Astrocyte of the cerebellum (primary cell): ENCODE measurements at regions not wholly inside any gene's neighbourhood (a gene's known extent, or its start where the extent isn't known, plus 50 kb on each side); places are given as distances from the start of the nearest gene placed in this dataset.
A peak's percentile ranks its signal among the peaks of the same experiment; 100 is the strongest.

ENCODE experiments used
- DNase-seq: peaks from one replicate; pipeline ENCODE4 v3.0.0-alpha.2; 2011; ENCODE audit warnings: low read depth
- H3K4me3 ChIP-seq: 2 replicates; pipeline ENCODE4 v1.5.1; 2011; ENCODE audit warnings: mild to moderate bottlenecking, low read depth, low read length, moderate library complexity
- in situ Hi-C: cut with HindIII; loops from 2 replicates; pipeline ENCODE4 v1.10.0; 2017; ENCODE audit warnings: low sequenced_read_pairs
- TF ChIP-seq, protein P1 (sequence below): IDR thresholded peaks from 2 replicates; pipeline ENCODE4 v1.5.1; 2012; ENCODE audit warnings: low read length, low read depth, moderate library complexity, mild to moderate bottlenecking; ENCODE audit errors: missing control alignments

DNA sequence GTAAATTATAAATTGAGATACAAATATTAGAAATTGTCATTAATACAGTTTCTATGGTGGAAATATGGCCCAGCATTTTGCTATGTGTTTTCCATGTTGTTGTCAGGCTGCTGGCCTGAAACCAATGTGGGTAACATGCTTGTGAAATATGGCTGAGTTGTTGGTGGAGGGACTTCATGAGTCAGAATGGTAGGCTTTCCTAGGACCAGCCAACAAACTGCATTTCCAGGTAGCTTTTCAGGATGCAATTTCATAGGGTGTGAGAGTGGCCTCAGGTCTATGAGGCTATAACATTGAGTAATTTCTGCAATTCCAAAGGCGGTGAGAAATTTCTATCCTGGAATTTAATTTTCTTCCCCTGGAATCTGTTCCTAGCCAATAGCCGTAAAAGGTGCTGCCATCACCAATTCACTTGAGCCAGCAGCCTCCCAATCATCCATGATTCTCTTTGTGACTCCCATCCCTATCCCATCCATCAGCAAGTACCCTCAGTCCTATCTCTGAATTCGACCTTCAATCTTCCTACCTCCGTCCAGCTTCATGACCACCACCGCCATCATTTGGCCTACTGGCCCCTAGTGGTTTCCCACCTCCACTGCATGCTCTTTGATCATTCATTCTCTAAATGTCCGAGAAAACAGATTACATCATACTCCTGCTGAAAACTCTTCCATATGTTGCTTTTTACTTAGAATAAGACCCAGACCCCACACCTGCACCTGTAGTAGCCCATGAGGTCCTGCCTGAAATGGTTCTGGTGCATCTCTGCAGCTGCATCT, 276.6 kb upstream of the CFAP20DC start:
- in situ Hi-C loops = no loop called here
- H3K4me3 ChIP-seq = no peak overlapping the region
- TF ChIP-seq, protein P1, sequence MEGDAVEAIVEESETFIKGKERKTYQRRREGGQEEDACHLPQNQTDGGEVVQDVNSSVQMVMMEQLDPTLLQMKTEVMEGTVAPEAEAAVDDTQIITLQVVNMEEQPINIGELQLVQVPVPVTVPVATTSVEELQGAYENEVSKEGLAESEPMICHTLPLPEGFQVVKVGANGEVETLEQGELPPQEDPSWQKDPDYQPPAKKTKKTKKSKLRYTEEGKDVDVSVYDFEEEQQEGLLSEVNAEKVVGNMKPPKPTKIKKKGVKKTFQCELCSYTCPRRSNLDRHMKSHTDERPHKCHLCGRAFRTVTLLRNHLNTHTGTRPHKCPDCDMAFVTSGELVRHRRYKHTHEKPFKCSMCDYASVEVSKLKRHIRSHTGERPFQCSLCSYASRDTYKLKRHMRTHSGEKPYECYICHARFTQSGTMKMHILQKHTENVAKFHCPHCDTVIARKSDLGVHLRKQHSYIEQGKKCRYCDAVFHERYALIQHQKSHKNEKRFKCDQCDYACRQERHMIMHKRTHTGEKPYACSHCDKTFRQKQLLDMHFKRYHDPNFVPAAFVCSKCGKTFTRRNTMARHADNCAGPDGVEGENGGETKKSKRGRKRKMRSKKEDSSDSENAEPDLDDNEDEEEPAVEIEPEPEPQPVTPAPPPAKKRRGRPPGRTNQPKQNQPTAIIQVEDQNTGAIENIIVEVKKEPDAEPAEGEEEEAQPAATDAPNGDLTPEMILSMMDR = peak; percentile 33
- no peak for DNase-seq

GRCh38 chr3:59321881-59322540, 272.2 kb upstream of the CFAP20DC start:
- TF ChIP-seq, protein P1 = no peak
- peak; percentile 27 for DNase-seq
- in situ Hi-C loops = no loop called here
- no peak overlapping the region for H3K4me3 ChIP-seq

DNA sequence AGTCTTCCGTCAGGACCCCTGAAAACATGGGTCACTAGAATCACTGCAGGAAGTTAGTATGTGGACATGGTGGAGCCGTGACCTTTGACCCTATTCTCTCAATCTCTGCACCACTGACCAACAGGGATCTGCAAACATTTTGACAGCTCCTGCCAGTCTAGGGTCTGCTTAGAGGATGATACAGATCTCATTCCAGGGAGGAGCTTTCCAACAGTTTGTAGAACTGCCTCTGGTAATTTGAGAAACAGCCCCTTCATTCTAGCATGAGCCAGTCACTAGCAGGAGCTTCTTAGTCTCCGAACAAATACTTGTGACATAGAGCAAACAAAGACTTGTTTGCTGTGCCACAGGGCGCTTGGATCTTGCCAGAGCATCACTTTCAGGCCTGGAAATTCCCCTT, 270.3 kb upstream of the CFAP20DC start:
- TF ChIP-seq, protein P1 = no peak
- no peak overlapping the region for H3K4me3 ChIP-seq
- in situ Hi-C loops = no loop called here
- no peak for DNase-seq

GRCh38 chr3:59319442-59319841, 269.6 kb upstream of the CFAP20DC start:
- in situ Hi-C loops = no loop called here
- TF ChIP-seq, protein P1 = no peak
- DNase-seq = no peak
- H3K4me3 ChIP-seq = no peak overlapping the region

GRCh38 chr3:59318881-59319280, 269.1 kb upstream of the CFAP20DC start:
- in situ Hi-C loops = no loop called here
- no peak overlapping the region for H3K4me3 ChIP-seq
- no peak for DNase-seq
- TF ChIP-seq, protein P1 = no peak

DNA sequence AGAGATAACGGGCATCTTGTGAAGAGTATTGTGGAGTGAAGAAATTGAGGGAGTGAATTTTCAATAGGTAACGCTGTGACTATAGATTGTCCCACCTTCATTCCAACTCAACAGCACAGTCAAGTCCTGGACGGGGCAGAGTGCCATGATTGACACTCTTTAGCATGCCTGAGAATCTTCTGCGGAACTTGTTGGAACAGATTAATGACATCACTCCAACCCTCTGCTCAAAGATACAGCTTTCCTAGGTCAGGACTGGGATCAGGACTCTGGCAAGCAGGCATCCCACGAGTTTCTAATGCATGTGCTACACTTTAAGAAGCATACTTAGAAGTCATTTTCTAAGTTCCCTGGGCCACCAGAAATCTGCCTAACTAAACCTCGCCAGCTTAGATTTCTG, 267.6 kb upstream of the CFAP20DC start:
- H3K4me3 ChIP-seq = no peak overlapping the region
- in situ Hi-C loops = no loop called here
- DNase-seq = no peak
- TF ChIP-seq, protein P1 = no peak
